Thyroid gland (tissue), 4 donors: ENCODE measurements at regions not wholly inside any gene's neighbourhood (a gene's known extent, or its start where the extent isn't known, plus 50 kb on each side); places are given as distances from the start of the nearest gene placed in this dataset.

Experiments
- POLR2A ChIP-seq, 2 donors: fragments of 450-650 bp; IDR thresholded peaks; one replicate each; pipeline ENCODE4 v1.6.1; 2017; ENCODE audit warnings: antibody characterized with exemption in 2 of 2, mild to moderate bottlenecking in 2 of 2, moderate library complexity in 1 of 2
- TF ChIP-seq, protein P1 (sequence below), 6 experiments: fragments of 200-600 bp in 3 of 6; fragments of 450-650 bp in 3 of 6; sonication (generic) in 3 of 6; IDR thresholded peaks; one replicate each; pipeline ENCODE4 v1.5.1; 2016 to 2019; ENCODE audit warnings: antibody characterized with exemption in 6 of 6, mild to moderate bottlenecking in 2 of 6, inconsistent platforms in 1 of 6, moderate library complexity in 1 of 6

DNA sequence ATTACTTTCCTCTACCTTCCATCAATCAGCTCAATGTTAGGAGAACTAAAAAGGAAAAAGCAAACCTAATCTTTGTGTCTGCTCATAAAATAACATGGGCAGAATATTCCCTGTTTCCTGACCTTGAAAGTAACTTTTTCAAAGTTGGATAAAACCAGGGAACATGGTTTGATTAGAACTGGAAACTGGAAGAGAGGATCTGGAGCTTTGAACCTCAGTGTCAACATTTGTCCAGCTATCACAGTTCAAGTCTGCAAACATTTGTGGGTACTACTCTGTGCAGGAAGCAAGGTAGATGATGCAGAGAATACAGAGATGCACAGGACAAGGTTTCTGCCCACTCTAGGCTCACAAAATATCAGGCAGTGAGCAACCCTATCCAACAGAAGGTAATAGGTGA is 86.4 kb upstream of the TAB3 start:
- TF ChIP-seq, protein P1, sequence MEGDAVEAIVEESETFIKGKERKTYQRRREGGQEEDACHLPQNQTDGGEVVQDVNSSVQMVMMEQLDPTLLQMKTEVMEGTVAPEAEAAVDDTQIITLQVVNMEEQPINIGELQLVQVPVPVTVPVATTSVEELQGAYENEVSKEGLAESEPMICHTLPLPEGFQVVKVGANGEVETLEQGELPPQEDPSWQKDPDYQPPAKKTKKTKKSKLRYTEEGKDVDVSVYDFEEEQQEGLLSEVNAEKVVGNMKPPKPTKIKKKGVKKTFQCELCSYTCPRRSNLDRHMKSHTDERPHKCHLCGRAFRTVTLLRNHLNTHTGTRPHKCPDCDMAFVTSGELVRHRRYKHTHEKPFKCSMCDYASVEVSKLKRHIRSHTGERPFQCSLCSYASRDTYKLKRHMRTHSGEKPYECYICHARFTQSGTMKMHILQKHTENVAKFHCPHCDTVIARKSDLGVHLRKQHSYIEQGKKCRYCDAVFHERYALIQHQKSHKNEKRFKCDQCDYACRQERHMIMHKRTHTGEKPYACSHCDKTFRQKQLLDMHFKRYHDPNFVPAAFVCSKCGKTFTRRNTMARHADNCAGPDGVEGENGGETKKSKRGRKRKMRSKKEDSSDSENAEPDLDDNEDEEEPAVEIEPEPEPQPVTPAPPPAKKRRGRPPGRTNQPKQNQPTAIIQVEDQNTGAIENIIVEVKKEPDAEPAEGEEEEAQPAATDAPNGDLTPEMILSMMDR (IDR thresholded peaks at IDR 0.05), result no peak
- TF ChIP-seq POLR2A (IDR thresholded peaks at IDR 0.05), result no peak
